ENCODE measurements at regions not wholly inside any gene's neighbourhood (a gene's known extent, or its start where the extent isn't known, plus 50 kb on each side); places are given as distances from the start of the nearest gene placed in this dataset.

- DNase-seq (ENCODE audit: low spot score) = no peak
Observed at GRCh38 chr2:237244976-237245646, 159.4 kb downstream of the COPS8 start.

GRCh38 chr2:237250599-237250998 is 163.4 kb downstream of the COL6A3 start:
- DNase-seq (ENCODE audit: low spot score) = no peak

- no peak for DNase-seq (ENCODE audit: low spot score)
Observed at GRCh38 chr2:237251986-237252385, 162.0 kb downstream of the COL6A3 start.

DNA sequence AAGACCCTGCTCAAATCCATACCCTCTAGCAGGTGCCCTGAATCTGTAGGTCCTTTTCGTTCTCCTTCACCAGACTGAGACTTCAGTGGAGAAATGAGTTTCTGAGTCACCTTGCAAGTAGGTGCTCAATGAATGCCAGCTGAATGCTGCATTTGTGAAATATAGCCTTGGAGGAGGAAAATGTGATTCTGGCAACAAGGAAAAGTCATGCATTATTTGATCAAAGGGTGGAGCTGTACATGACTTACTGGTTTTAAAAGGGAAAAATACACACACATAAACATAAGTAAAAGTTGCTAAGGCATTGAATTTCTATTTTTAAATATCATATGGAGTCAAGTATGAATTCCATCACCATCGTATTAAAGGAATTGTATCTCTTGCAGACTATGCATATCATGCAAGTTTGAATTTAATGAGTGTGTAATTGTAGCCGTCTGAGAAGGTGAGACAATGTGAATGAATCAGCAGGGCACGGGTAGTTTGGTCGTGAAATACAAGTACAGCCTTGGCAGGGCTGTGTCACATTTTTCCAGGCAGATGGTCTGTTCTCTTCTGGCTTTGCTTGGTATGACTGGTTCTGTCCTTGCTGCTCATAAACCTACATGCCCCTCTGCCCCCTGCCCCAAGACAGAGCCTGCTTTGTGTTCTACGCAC is 160.8 kb downstream of the COL6A3 start:
- no peak for DNase-seq (ENCODE audit: low spot score)

GRCh38 chr2:237254369-237254861 is 159.5 kb downstream of the COL6A3 start:
- DNase-seq (ENCODE audit: low spot score) = no peak

- DNase-seq (ENCODE audit: low spot score) = no peak
Observed at GRCh38 chr2:237254911-237255578, 158.9 kb downstream of the COL6A3 start.

DNA sequence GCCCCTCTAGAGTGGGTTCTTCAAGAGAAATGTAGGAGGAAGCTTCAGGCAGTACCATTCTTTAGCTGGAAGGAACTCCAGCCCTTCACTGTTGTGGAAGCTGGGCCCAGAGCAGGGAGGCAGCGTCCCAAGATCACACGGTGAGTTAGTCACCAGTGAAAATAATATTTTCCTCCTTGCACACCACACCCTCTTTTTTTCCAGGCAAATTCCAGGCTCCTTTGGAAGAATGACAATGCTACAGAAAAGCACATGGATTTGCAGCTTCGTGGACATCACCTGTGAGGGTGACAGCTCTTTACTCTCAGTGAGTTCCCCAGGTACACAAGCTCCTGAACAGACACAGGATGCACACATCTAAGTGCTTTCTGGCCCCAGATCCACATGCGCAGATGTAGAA is 157.1 kb downstream of the COL6A3 start:
- DNase-seq (ENCODE audit: low spot score) = no peak

GRCh38 chr2:237257471-237257951 is 156.5 kb downstream of the COL6A3 start:
- no peak for DNase-seq (ENCODE audit: low spot score)

DNA sequence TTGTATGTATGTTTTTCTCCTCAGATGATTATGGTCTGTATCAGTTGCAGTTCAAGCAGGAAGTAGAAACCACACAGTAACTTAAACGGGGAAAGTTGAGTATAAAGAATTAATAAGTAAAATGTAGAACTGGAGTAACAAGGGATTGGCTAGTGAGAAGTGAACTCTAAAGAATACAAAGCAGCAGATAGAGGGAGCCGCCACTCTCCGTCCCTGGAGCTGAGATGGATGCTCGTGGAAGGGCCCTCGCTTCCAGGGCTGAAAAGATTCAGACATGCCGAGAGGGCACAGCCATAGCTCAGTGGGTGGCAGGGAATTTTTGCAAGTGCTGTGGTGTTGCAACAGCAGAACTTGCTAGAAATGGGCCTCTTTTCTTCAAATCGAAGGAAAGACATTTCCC is 155.8 kb downstream of the COL6A3 start:
- no peak for DNase-seq (ENCODE audit: low spot score)

- no peak for DNase-seq (ENCODE audit: low spot score)
Observed at GRCh38 chr2:237258615-237259014, 155.3 kb downstream of the COL6A3 start.

DNA sequence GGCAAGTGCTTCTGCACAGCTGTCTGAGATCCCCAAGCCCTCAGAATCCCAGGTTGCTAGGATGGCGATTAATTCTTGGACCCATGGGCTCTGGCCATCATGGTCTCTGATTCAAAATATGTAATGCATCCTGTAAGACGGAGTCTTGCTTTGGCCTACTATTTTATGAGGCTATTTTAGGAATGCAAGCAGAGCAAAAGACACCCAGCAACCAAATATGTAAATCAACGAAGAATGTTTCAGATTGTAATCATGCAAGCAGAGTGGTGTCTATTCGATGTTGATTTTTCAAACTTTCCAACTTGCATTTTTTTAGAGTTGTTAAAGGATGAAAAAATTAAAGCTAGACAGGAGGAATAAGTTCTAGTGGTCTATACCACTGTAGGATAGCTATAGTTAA is 154.8 kb downstream of the COL6A3 start:
- no peak for DNase-seq (ENCODE audit: low spot score)

GRCh38 chr2:237260039-237260620 is 153.8 kb downstream of the COL6A3 start:
- no peak for DNase-seq (ENCODE audit: low spot score)

GRCh38 chr2:237260686-237261085 is 153.3 kb downstream of the COL6A3 start:
- DNase-seq (ENCODE audit: low spot score) = no peak

- no peak for DNase-seq (ENCODE audit: low spot score)
Observed at GRCh38 chr2:237261327-237261726, 152.6 kb downstream of the COL6A3 start.

GRCh38 chr2:237262838-237263771 is 150.9 kb downstream of the COL6A3 start:
- DNase-seq (ENCODE audit: low spot score) = no peak

DNA sequence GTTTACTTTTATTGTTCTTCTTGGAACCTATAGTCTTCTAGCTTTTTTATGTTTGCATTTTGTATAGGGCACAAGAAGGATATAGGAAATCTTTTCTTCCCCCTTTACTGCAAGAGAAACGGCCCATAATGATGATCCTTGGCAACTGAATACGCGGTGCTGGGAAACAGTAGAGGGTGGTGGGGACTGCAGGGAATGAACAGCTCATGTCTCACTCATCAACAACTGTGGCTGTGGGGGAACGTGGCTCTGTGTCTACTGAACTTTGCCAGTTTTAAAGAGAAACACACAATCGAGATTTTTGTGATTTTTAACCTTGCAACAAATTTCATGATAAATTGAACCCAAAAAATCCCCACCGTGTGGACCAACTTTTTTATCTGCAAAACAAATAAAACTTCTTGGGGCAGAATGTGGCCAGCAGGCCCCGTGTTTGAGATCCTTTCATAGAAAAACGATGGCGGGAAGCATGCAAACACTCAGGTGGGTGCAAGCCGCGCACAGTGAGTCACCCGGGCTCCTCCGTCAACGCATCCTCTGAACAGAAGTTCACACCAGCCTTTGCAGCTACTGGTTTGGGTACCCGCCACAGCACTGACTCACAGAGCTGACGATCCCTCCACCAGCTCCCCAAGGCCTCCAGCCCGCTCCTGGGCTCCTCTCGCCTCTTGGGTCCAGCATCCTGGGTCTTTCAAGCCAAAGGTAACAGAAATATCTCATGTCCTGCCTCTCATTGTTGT is 149.3 kb downstream of the COL6A3 start:
- no peak for DNase-seq (ENCODE audit: low spot score)

GRCh38 chr2:237268004-237268708 is 145.8 kb downstream of the COL6A3 start:
- no peak for DNase-seq (ENCODE audit: low spot score)

DNA sequence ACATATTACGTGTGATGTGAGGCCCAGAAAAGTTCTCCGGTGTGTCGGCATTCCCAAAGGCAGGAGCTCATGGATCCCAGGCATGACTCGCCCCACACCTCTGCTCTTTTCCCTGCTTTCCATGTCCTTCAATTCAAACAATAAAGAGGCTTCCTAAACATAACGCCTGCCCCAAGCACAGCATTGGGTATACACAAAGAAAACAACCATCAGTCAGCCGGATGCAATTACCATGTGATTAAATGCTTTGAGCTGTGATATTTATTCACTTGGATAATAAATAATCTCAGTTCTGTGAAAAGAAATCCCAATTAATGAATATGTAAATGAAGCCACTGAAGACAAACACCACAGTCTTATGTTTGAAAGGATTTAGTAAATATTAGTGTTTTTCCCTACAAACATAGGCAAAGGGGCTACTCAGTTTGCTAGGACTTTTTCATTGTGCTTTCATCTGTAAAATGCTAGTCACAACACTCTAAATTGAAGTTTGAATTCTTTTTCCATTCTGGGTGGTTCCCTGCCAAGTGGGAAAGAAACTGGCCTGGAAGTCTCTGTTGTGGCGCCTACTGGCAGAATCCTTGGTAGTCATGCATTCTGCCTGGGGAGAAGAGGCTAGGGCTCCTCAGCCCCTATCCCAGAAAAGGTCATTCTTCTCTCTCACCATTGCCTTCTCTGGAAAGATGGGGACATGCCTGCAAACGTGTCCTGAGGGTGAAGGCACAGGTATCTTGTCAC is 144.7 kb downstream of the COL6A3 start:
- no peak for DNase-seq (ENCODE audit: low spot score)

DNA sequence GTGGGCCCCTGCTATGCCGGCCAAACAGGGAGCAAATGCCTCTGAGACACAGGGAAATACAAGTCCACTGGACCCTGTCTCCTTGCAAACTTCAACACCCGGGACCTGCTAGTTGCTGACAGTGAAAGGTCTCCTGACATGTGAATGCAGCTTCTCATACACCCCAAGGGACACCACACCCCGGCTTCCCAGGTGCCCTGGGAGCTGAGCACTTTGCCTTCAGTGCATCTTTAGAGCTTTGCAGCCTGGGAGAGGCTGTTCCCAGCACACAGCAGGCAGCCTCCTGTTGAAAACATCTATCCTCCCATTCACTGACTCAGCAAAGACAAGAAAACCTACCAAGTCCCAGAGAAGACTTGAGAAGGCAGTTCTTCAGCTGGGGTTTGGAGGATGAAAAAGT is 143.4 kb downstream of the COL6A3 start:
- no peak for DNase-seq (ENCODE audit: low spot score)
